H54 (cell line): ENCODE measurements at regions not wholly inside any gene's neighbourhood (a gene's known extent, or its start where the extent isn't known, plus 50 kb on each side); places are given as distances from the start of the nearest gene placed in this dataset.
"Not testable (repeated sequence)": the region's sequence is repeated elsewhere in the genome, so short reads cannot be mapped to it uniquely, and the experiment has no call there.

ENCODE experiments used
- DNase-seq: peaks from one replicate; pipeline ENCODE4 v3.0.0; 2011; ENCODE audit warnings: low spot score, mixed read lengths; ENCODE audit not compliant: insufficient read length
- FAIRE-seq: peaks from 3 replicates; lab custom pipeline; 2011; peaks lifted over from hg19 to GRCh38; lab: Jason Lieb, UNC
- POLR2A ChIP-seq: IDR thresholded peaks from 2 replicates; pipeline ENCODE4 v1.6.1; 2011; ENCODE audit warnings: low read depth, mild to moderate bottlenecking, low read length

DNA sequence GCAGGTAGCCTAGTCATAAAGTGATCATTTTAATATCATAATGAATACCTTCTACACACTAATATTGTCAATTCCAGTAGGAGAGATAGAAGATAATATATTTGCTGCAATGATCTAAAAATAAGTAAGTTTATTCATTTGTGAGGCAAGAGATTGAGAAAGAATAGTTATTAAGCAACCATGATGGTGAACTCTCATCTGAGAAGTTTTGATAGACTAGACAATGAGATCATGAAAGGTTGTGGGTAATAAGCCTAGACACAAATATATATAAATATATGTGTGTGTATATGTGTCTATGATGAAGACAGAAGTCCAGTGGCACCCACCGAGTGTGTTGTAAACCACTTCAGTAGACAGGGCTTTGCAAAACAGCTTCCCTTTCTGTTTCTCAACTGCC, 181.0 kb upstream of the CHST9 start:
- FAIRE-seq (no peak), DNase-seq (no peak)
- no peak for TF ChIP-seq POLR2A

DNA sequence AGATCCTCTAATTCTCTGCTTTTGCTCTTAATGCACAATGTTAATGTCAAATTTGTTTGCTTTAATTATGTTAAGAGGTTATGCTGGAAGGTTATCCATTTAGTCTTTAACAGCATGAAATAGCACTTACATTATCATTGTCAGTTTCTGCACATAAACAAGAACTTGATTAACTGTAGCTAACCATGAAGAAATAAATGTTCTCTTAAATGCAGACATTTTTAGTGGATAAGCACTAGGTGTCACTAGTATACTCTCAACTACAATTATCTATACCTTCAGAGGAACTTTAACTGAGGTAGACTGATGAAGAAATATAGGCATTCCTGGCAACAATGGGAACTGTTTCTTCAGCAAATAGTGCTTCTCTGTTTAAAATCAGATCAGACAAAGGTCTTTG, 178.8 kb upstream of the CHST9 start:
- TF ChIP-seq POLR2A = no peak
- FAIRE-seq (no peak), DNase-seq (no peak)

- FAIRE-seq (no peak), DNase-seq (no peak)
- no peak for TF ChIP-seq POLR2A
Measured at GRCh38 chr18:27361477-27361876, 176.4 kb upstream of the CHST9 start.

DNA sequence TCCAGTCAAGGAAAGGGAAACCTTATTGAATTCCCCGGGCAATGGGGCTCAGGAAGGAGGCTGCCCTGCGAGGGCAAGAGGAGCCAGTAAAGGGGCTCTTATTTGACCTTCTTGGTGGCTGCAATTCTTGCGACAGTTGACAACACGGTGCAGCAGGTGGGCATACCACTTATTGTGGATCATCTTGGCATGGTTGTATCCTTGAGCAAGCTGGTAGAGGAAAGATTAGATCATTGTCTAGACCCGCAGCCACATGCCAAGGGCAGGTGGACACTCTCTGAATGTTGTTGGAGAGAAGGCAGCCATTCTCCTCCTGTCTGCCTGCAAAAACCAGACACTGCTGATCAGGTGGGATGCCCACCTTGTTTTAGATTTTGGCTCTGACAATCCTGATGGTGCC, 170.2 kb upstream of the CHST9 start:
- no peak for DNase-seq
- FAIRE-seq = no peak
- no peak for TF ChIP-seq POLR2A

- no peak for FAIRE-seq
- TF ChIP-seq POLR2A = no peak
- DNase-seq = no peak
Measured at GRCh38 chr18:27353273-27353672, 168.2 kb upstream of the CHST9 start.

DNA sequence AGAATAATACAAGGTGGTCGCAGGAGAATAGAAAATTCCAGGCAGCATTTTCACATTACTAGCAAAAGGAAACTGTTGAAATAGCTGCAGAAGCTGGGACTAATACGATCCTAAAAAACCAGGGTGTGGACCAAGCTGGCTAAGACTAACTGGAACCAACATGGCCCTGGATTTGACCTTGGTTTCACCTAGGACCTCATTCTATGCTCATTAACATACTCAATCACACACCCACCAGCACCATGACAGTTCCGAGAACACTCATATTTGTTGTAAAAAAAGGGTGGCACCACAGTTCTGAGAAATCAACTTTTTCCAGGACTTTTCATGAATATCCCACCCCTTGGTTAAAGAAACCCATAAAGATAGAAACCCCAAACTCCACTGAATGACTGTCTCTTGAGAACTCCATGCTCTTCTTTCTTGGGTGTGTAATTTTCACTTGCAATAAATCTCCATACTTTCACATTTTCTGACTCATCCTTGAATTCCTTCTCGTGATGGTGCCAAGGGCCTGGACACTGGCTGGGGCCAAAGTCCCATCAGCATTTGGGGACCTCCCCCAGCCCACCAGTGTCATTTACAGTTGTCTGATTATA, 164.3 kb upstream of the CHST9 start:
- no peak for TF ChIP-seq POLR2A
- no peak for DNase-seq
- no peak for FAIRE-seq

- DNase-seq (no peak), FAIRE-seq (no peak)
- no peak for TF ChIP-seq POLR2A
Measured at GRCh38 chr18:27331606-27332005, 146.5 kb upstream of the CHST9 start.

DNA sequence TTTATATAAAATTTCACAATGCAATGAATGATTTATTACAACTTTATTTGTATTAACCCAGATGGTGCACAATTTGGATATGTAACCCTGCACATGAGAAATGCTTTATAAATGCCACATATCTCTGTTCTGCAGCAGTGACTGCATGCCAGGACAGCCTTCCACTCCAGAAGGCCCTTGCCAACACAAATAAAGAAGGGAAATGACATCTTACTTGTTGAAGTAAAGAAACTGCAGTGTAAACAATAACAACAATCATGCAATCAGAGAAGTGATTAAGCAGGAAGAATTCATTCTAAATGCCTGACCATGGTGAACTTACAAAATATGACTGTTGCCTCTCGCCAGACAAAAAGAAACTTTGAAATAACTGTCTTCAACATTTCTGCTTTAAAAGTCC, 129.9 kb upstream of the CHST9 start:
- TF ChIP-seq POLR2A = no peak
- no peak for FAIRE-seq
- DNase-seq = no peak

- DNase-seq (no peak), FAIRE-seq (no peak)
- no peak for TF ChIP-seq POLR2A
Measured at GRCh38 chr18:27313678-27314077, 128.6 kb upstream of the CHST9 start.

- no peak for TF ChIP-seq POLR2A
- FAIRE-seq = no peak
- no peak for DNase-seq
Measured at GRCh38 chr18:27312853-27313252, 127.7 kb upstream of the CHST9 start.

DNA sequence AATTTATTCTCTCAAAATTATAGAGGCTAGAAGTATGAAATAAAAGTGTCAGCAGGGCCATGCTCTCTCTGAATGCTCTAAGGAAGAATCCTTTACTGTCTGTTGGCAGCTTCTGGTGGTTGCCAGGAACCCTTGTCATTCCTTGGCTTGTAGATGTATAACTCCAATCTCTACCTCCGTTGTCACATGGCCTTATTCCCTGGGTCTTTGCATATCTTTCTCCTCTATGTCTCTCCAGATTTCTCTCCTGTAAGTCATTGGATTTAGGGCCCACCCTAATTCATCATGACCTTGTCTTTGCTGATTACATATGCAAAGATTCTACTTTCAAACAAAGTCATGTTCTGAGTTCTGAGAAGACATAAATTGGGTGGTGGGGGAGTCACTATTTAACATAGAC, 127.0 kb upstream of the CHST9 start:
- no peak for DNase-seq
- no peak for TF ChIP-seq POLR2A
- no peak for FAIRE-seq

DNA sequence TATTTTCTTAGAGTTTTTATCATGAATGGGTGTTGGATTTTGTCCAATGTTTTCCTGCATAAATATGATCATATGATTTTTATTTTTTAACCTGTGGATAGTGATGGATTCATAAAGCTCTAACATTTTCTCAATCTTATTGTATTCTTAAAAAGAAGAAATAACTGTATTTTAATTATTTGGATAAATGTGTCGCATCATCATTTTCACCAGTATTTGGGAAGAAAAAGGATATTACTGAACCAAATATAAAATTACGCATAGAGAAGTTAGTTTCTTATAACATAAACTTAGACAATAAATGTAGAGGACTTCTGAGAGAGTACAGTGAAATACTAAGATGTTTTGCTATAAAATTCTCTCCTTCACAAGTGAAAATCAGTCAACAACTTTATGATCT, 126.0 kb upstream of the CHST9 start:
- no peak for TF ChIP-seq POLR2A
- DNase-seq = no peak
- no peak for FAIRE-seq

- FAIRE-seq = no peak
- TF ChIP-seq POLR2A = no peak
- no peak for DNase-seq
Measured at GRCh38 chr18:27301615-27302378, 116.7 kb upstream of the CHST9 start.

- no peak for TF ChIP-seq POLR2A
- FAIRE-seq (no peak), DNase-seq (no peak)
Measured at GRCh38 chr18:27298214-27298804, 113.2 kb upstream of the CHST9 start.

DNA sequence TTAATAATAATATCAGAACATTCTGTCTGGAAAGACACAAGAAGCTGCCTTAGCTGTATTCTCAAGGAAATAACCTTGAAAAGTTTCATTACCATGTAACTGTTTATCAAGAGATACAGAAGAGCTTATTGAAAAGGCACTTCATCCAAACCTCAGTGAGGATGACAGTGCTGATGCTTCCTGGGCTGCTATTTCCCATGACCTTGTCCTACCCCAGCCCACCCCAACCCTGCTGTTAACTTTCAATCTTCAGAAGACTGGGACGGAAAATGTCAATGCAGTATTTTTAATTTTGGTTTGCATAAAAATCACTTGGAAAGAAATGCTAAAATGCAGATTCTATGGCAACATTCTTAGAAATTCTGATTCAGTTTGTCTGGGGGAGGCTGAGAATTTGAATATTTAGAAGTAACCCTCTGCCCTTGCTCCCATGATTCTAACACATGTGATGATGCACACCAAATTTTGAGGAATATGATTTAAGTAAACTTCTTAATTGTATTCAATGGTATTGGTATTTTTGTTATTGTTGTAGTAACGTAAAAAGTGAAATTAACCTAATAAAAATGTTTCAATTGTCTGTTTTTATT, 101.0 kb upstream of the CHST9 start:
- DNase-seq, FAIRE-seq: not testable (repeated sequence)
